Central memory CD8-positive, alpha-beta T cell (primary cell): ENCODE measurements at regions not wholly inside any gene's neighbourhood (a gene's known extent, or its start where the extent isn't known, plus 50 kb on each side); places are given as distances from the start of the nearest gene placed in this dataset.
"Not testable (repeated sequence)": the region's sequence is repeated elsewhere in the genome, so short reads cannot be mapped to it uniquely, and the experiment has no call there.

Source experiments
- ATAC-seq: fragments of 150-1000 bp; cut with Tn5 transposase; replicated peaks from 2 replicates; pipeline ENCODE4 v1.10.0; 2022; ENCODE audit warnings: mild to moderate bottlenecking, moderate FRiP score, moderate number of reproducible peaks; ENCODE audit not compliant: poor library complexity, severe bottlenecking; ENCODE audit errors: extremely low read depth
- DNase-seq, 2 donors: peaks; one replicate each; pipeline ENCODE4 v3.0.0; 2021; ENCODE audit warnings: low spot score in 2 of 2
- H3K27ac Mint-ChIP-seq: one replicate; pipeline ENCODE4 v1.8.0; 2022; ENCODE audit warnings: low read depth, mild to moderate bottlenecking, moderate library complexity, mixed read lengths
- H3K27me3 Mint-ChIP-seq: one replicate; pipeline ENCODE4 v1.8.0; 2022; ENCODE audit warnings: mixed read lengths
- H3K36me3 Mint-ChIP-seq: one replicate; pipeline ENCODE4 v1.8.0; 2022; ENCODE audit warnings: mild to moderate bottlenecking, moderate library complexity, mixed read lengths; ENCODE audit not compliant: insufficient read depth
- H3K4me1 Mint-ChIP-seq: one replicate; pipeline ENCODE4 v1.8.0; 2022; ENCODE audit warnings: mixed read lengths
- H3K4me3 Mint-ChIP-seq: one replicate; pipeline ENCODE4 v1.8.0; 2022; ENCODE audit warnings: mild to moderate bottlenecking, moderate library complexity, mixed read lengths
- H3K9me3 Mint-ChIP-seq: one replicate; pipeline ENCODE4 v1.8.0; 2022; ENCODE audit warnings: mixed read lengths

DNA sequence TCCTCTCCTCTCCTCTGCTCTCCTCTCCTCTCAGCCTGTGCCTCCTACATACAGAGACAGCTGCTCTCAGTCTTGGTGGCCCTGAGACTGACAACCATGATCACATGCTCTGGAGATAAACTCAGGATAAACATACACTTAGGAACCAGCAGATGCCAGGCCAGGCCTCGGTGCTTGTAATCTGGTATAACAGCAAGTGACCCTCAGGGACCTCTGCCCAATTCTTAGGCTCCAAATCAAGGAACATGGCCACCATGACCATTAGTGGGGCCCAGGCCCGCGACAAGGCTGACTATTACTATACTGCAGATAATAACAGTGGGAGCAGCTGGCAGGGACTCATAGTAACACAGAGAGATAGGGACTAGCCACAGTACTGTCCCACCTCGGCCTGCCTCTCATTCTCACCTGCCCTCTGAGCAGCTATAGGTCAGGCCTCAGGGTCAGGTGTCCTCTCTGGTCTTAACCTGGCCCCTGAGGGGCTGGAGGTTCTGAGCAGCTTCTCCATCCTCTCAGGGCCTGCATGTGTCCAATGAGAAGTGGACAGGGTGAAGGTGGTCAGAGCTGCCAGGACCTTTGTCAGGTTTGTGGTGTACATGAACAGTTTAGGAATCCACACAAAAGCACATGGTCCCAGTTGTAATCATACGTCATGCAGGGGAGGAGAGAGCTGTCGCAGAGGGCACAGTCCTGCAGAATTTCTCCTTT is 106.1 kb downstream of the GGTLC2 start:
- ATAC-seq (no peak), DNase-seq (no peak)
- no peak overlapping the region for H3K4me3 Mint-ChIP-seq
- peaks cover 81% of the 10 kb centered on the region for H3K4me1 Mint-ChIP-seq
- H3K36me3 Mint-ChIP-seq, result peaks cover 3% of the 10 kb centered on the region
- H3K27ac Mint-ChIP-seq, result no peak overlapping the region
- H3K27me3 Mint-ChIP-seq, result no peaks in the 10 kb centered on the region
- H3K9me3 Mint-ChIP-seq, result no peaks in the 10 kb centered on the region

DNA sequence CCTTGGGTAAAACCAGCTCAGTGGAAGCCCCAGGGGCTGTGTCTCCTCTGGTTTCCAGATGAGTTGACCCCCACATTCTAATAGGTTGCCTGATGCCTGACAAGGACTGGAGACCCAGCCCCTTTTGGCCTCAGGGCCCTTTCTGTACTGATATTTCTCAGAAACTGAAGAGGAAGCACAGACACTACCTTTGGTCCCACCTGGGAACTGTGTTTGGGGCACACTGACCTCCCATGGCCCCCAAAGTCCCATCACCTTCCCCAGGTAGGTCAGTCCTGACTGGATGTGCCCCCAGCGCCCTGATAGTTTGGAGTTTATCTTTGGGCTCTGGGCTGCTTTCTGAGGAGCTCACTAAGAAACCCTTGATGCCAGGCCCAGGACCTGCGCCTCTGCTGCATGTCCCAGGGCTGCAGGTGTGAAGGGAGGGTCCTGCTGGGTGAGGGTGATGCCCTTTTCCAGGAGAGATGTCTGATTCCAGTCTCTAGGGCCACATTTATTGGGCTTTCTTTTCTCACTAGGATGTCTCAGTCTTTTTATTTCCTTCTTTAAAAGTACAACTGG is 106.7 kb downstream of the GGTLC2 start:
- H3K27me3 Mint-ChIP-seq, result no peaks in the 10 kb centered on the region
- H3K4me3 Mint-ChIP-seq, result no peak overlapping the region
- H3K36me3 Mint-ChIP-seq, result peaks cover 3% of the 10 kb centered on the region
- DNase-seq (no peak), ATAC-seq (no peak)
- no peaks in the 10 kb centered on the region for H3K9me3 Mint-ChIP-seq
- no peak overlapping the region for H3K27ac Mint-ChIP-seq
- peaks cover 82% of the 10 kb centered on the region for H3K4me1 Mint-ChIP-seq

DNA sequence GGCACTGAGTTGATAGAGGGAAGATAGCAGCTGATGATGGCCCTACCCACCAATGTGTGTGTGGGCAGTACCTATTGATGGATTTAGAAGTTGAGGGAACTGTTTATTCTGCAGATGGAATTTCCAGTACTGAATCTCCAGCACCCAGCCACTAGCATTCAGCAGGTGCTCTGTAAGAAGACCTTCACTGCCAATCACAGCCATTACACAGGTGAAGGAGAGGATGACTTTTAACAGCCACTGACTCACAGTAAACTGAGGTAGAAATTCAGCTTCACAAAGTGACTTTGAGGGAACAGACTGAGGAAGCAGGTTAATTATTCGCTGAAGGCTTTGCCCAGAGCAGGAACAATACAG is 107.8 kb downstream of the GGTLC2 start:
- H3K4me3 Mint-ChIP-seq, result no peak overlapping the region
- ATAC-seq, result no peak
- H3K9me3 Mint-ChIP-seq, result no peaks in the 10 kb centered on the region
- H3K27me3 Mint-ChIP-seq, result no peaks in the 10 kb centered on the region
- peaks cover 85% of the 10 kb centered on the region for H3K4me1 Mint-ChIP-seq
- peaks cover 3% of the 10 kb centered on the region for H3K36me3 Mint-ChIP-seq
- no peak for DNase-seq
- H3K27ac Mint-ChIP-seq, result peak overlapping the region; percentile 35

DNA sequence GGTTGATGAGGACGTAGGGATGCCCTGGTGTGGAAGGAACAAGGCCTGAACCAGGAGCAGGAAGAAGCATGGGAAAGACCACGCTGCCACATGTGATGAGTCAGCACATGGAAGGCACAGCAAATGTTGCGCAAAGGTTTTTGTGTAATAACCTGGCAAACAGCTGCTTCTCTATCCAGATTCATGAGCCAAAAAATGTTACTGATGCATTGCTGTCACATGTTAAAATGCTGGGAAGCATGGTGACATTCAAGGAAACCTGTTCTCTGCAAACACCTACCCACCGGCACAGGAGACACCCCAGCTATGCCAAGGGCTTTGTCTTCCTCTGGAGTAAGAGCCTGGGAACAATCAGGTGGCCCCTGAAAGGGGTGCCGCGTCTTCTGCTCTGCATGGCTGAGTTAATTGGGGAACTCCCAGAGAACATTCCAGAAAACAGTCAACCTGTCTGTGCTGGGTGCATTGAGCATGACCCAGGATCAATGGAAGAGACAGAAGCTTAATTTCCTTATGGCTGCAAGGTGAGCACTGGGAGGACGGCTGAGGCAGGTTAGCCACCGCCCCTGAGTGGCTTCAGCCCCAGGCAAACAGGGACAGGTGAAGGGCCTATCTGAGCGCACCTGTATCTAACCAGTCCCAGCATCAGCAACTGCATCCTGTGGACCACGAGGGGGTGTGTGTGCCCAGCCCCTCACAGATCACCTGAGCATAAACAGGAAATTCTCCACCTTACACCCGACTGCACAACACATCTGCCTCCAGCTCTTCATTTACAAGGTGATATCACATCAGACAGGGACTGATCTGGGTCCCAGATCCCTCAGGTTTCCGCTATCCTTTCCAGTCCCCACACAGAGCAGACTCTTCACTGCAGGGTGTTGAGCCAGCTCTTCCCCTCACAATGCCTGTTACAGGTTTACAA is 108.4 kb downstream of the GGTLC2 start:
- Mint-ChIP-seq H3K27me3 (no peaks in the 10 kb centered on the region), H3K4me3 (peak overlapping the region; percentile 44), H3K27ac (peak overlapping the region; percentile 97), H3K36me3 (peaks cover 3% of the 10 kb centered on the region), H3K4me1 (peaks cover 83% of the 10 kb centered on the region), H3K9me3 (no peaks in the 10 kb centered on the region)
- DNase-seq (no peak), ATAC-seq (peak; percentile 77)

DNA sequence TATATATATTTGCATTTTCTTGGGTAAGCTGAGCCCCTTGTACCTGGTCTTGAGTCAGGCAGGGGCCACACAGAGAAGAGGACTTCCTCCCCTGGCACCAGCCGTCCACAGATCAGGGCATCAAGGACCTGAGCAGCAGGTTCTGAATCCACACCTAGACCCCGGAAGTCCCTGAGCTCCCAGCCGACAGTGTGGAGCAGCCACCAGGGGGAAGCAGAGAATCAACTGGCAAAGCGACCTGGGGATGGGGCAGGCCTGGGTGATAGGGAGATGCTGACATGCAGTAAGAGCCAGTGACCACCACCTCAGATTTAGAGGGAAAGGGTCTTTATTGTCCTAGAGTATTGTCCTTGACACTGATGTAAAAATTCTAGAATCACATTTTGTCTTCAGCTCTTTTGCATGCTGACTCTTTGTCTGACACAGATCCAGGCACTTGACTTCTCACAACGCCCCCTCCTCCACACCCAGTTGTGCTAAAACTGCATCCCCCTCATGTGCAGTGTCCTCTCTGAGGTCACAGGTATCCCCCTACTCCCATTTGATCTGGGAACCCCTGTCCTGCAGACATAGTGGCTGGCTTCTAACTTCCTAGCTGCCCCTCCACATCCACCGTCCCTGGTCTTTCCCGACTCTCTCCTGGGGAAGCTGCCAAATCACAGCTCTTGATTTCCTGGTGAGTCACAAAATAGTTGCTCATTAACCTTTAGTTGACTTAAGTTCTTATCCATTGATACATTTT is 109.3 kb downstream of the GGTLC2 start:
- peak; percentile 86 for ATAC-seq
- Mint-ChIP-seq H3K4me1 (peaks cover 83% of the 10 kb centered on the region), H3K4me3 (peak overlapping the region; percentile 44), H3K9me3 (no peaks in the 10 kb centered on the region), H3K36me3 (peaks cover 3% of the 10 kb centered on the region), H3K27ac (peak overlapping the region; percentile 97), H3K27me3 (no peaks in the 10 kb centered on the region)
- peak; percentile 68 to 69 for DNase-seq

DNA sequence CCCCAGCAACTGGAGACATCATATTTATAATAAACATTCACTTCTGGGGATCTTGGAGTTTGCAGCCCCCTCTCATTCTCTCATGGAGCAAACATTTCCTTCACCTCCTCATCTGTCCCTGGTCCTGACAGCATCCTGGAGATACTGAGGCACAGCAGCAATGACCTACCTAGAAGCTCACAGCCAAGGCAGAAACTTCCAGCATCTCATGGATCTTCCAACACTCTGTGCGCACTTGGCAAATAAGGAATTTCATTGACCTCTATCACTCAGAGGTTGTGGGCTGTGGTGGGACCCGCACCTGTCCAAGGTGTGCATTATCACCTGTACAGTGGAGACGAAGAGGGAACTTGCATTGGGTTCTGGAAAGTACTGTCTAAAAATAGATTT is 109.8 kb downstream of the GGTLC2 start:
- peaks cover 86% of the 10 kb centered on the region for H3K4me1 Mint-ChIP-seq
- peak overlapping the region; percentile 97 for H3K27ac Mint-ChIP-seq
- H3K36me3 Mint-ChIP-seq, result peaks cover 5% of the 10 kb centered on the region

DNA sequence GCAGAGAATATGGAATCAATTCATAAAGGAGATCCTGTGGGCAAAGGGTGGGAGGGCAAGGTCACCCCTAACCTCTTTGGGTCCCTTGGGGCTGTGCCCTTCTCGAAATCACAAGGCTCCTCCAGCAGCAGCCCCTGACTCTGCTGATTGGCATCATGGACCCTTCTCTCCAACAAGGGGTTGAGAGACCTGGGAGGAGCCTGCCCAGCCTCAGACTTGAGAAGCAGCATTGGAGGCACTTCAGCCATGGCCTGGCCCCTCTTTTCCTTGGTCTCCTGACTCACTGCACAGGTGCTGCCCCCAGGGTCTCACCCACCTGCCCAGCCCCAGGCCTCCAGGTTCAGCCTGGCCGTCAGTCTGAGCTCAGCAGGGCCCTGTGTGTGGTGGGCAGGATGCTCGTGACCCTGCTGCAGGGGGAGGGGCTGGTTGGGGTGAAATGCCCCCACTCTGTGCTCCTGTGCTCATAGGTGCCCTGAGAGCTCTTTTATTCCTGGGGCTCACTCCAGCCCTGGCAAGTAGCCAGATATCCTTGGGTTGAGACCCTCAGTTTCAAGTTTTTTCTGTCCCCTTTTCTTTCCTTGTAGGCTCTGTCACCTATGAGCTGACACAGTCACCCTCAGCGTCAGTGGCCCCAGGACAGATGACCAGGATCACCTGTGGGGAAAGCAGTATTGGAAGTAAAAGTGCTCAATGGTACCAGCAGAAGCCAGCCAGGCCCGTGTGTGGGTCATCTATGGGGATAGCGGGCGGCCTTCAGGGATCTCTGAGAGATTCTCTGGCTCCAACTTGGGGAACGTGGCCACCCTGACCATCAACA is 110.8 kb downstream of the GGTLC2 start:
- Mint-ChIP-seq H3K9me3 (no peaks in the 10 kb centered on the region), H3K36me3 (peaks cover 4% of the 10 kb centered on the region), H3K27ac (peak overlapping the region; percentile 97), H3K4me3 (peak overlapping the region; percentile 94), H3K4me1 (peaks cover 85% of the 10 kb centered on the region), H3K27me3 (no peaks in the 10 kb centered on the region)
- ATAC-seq (no peak), DNase-seq (no peak)

More for the DNA sequence above, 109.8 kb downstream of the GGTLC2 start:
- DNase-seq (no peak), ATAC-seq (no peak)
- Mint-ChIP-seq H3K27me3 (no peaks in the 10 kb centered on the region), H3K9me3 (no peaks in the 10 kb centered on the region), H3K4me3 (peak overlapping the region; percentile 44)

DNA sequence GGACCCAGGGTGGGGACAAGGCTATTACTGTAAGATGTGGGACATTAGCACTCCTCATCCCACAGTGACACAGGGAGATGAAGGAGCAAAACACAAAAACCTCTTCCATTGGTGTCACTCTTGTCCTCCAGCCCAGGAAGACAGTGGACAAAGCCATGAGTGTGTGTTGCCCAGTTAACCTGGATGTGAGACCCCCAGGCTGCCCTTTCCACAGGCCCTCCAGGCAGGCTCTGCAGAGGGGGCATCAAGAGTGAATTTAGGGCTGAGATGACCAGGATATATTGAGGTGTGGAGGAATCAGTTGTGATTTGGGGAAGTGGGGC is 111.3 kb downstream of the GGTLC2 start:
- H3K36me3 Mint-ChIP-seq, result peaks cover 2% of the 10 kb centered on the region
- peak overlapping the region; percentile 94 for H3K4me3 Mint-ChIP-seq
- DNase-seq, result no peak
- ATAC-seq, result no peak
- H3K27ac Mint-ChIP-seq, result peak overlapping the region; percentile 97
- H3K27me3 Mint-ChIP-seq, result no peaks in the 10 kb centered on the region
- peaks cover 88% of the 10 kb centered on the region for H3K4me1 Mint-ChIP-seq
- H3K9me3 Mint-ChIP-seq, result no peaks in the 10 kb centered on the region

DNA sequence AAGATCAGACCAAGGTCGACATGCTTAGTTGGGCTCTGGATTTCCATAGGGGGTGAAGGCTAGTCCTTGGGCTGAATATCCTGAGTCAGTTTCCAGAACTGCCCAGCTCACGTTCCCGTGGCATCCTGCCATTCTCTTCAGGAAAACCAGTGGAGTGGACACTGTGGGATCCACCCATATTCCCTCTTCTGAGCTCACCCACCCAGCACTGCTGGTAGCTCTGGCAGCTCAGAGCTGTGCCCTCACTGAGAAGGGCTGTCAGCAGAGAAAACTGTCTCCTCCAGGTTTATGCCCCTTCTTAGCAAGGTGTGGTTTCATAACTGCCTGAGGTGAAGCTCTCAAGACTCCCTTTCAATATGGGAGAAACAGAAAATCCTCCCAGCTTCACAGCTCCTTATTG is 111.7 kb downstream of the GGTLC2 start:
- no peak for ATAC-seq
- H3K27me3 Mint-ChIP-seq, result no peaks in the 10 kb centered on the region
- peak overlapping the region; percentile 97 for H3K27ac Mint-ChIP-seq
- H3K4me3 Mint-ChIP-seq, result peak overlapping the region; percentile 94
- no peak for DNase-seq
- no peaks in the 10 kb centered on the region for H3K9me3 Mint-ChIP-seq
- H3K4me1 Mint-ChIP-seq, result peaks cover 90% of the 10 kb centered on the region
- H3K36me3 Mint-ChIP-seq, result peaks cover 2% of the 10 kb centered on the region

DNA sequence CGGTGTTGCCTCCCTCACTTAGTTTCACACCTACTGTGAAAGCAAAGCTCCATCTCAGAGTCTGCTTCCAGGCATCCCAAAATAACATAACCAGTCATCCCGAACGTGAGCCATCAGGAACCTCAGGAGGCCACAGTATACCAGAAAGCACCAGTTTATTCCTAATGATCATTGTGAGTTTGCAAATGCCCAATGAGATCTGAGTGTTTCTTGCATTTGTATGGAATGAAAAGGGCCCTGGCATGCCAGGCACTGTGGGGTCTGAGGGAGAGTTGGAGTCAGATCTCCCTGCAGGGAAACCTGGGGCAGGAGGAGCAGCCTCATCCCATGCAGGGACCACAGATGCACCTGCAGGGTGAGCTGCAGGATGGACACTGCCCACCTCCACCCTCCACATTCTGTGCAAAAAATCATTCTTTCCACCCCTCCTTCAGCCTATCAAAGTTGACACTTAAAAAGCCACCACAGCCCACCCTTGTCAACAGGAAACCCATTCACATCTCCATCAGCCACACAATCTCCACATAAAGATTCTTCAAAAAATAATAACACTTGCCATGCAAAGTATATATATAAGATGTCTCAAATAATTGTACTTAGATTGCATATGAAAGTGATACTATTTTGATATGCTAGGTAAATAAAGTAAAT is 112.3 kb downstream of the GGTLC2 start:
- ATAC-seq, H3K36me3 Mint-ChIP-seq, H3K27me3 Mint-ChIP-seq, H3K9me3 Mint-ChIP-seq, DNase-seq: not testable (repeated sequence)
- peak overlapping the region; percentile 97 for H3K27ac Mint-ChIP-seq
- peaks cover 87% of the 10 kb centered on the region for H3K4me1 Mint-ChIP-seq
- H3K4me3 Mint-ChIP-seq, result peak overlapping the region; percentile 94

DNA sequence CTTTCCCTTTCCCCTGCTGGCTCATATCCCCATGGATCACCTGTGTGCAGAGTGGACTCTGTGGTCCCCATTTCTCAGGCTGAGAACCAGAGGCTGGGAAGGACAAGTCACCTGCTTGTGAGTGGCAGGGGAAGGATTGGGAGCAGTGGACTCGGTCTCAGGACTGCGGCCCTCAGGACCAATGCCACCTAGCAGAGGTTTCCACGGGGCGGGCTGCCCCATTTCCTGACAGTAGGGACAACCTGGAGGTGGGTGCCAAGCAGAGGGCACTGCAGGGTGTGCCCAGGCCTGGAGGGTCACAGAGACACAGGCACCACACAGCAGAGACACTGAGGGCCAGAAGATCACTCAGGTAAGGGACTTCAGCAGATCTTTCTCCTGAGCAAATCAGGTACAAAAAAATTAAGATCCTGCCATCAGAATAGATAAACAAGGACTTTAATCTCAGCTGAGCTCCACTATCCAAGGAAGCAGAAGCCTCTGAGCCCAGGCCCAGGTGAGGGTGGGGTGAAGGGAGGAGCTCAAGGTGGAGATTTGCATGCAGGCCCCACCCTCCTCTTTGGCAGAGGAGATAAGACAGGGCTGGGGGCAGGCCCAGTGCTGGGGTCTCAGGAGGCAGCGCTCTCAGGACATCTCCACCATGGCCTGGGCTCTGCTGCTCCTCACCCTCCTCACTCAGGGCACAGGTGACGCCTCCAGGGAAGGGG is 113.8 kb downstream of the GGTLC2 start:
- Mint-ChIP-seq H3K27ac (peak overlapping the region; percentile 97), H3K4me3 (peak overlapping the region; percentile 94), H3K4me1 (peaks cover 87% of the 10 kb centered on the region)
- DNase-seq, H3K9me3 Mint-ChIP-seq, H3K27me3 Mint-ChIP-seq, H3K36me3 Mint-ChIP-seq, ATAC-seq: not testable (repeated sequence)
